ENCODE measurements at regions not wholly inside any gene's neighbourhood (a gene's known extent, or its start where the extent isn't known, plus 50 kb on each side); places are given as distances from the start of the nearest gene placed in this dataset.
"Not testable (repeated sequence)": the region's sequence is repeated elsewhere in the genome, so short reads cannot be mapped to it uniquely, and the experiment has no call there.

DNA sequence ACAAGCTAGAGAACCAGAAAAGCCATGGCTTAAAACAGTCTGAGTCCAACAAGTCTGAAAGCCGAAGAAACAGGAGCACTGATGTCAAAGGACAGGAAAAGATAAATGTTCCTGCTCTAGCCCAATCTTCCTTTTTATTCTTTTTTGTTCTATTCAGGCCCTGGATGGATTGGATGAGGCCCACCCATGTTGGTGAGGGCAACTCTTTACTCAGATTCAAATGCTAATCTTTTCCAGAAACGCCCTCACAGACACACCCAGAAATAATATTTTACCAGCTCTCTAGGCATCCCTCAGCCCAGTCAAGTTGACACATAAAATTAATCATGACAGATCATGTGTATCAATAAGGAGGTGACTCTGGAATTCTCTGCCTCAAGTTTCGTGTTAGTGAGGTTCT is 1002.7 kb downstream of the STPG2 start:
- H3K36me3 ChIP-seq (ENCODE audit: insufficient read depth, low read length) = no peaks in the 10 kb centered on the region
- H3K4me2 ChIP-seq (ENCODE audit: low read length) = no peak overlapping the region
- DNase-seq (ENCODE audit: low spot score) = no peak
- no peak overlapping the region for H3K4me3 ChIP-seq (ENCODE audit: low read depth, low read length, poor library complexity, severe bottlenecking)
- no TSS peak for BruUV-seq (replicated peaks)
- H4K20me1 ChIP-seq (ENCODE audit: insufficient read depth, low read length) = no peaks in the 10 kb centered on the region
- intact Hi-C loops (cut with micrococcal nuclease; ENCODE audit: unreplicated experiment) = no loop called here
- no peaks in the 10 kb centered on the region for H3K9me3 ChIP-seq (ENCODE audit: low read length)
- no peaks in the 10 kb centered on the region for H3K79me2 ChIP-seq (ENCODE audit: insufficient read depth, low read depth, low read length)
- POLR2A ChIA-PET = no interaction called here
- TF ChIP-seq EZH2phosphoT487 (IDR thresholded peaks at IDR 0.05; ENCODE audit: borderline replicate concordance, low read depth, low read length) = no peak
- TF ChIP-seq, protein P1, sequence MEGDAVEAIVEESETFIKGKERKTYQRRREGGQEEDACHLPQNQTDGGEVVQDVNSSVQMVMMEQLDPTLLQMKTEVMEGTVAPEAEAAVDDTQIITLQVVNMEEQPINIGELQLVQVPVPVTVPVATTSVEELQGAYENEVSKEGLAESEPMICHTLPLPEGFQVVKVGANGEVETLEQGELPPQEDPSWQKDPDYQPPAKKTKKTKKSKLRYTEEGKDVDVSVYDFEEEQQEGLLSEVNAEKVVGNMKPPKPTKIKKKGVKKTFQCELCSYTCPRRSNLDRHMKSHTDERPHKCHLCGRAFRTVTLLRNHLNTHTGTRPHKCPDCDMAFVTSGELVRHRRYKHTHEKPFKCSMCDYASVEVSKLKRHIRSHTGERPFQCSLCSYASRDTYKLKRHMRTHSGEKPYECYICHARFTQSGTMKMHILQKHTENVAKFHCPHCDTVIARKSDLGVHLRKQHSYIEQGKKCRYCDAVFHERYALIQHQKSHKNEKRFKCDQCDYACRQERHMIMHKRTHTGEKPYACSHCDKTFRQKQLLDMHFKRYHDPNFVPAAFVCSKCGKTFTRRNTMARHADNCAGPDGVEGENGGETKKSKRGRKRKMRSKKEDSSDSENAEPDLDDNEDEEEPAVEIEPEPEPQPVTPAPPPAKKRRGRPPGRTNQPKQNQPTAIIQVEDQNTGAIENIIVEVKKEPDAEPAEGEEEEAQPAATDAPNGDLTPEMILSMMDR (conservative IDR thresholded peaks at IDR 0.05; ENCODE audit: low read length) = no peak
- CTCF ChIA-PET (ENCODE audit: unreplicated experiment) = no interaction called here
- H3K9me2 ChIP-seq (ENCODE audit: insufficient read depth, low read length) = no peaks in the 10 kb centered on the region
- H3K4me1 ChIP-seq (ENCODE audit: insufficient read depth, low read length, poor library complexity, severe bottlenecking) = no peaks in the 10 kb centered on the region
- no peak overlapping the region for H3K27ac ChIP-seq (ENCODE audit: low read depth, low read length, poor library complexity, severe bottlenecking)
- H2AFZ ChIP-seq (ENCODE audit: low read length) = no peak overlapping the region

DNA sequence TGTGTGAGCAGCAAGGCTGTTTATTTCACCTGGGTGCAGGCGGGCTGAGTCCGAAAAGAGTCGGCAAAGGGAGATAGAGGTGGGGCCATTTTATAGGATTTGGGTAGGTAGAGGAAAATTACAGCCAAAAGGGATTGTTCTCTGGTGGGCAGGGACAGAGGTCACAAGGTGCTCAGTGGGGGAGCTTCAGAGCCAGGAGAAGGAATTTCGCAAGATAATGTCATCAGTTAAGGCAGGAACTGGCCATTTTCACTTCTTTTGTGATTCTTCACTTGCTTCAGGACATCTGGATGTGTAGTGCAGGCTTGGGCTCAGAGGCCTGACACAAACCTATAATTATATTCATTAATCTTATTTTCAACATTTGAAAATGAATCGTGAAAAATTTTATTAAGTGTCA is 1001.9 kb downstream of the STPG2 start:
- POLR2A ChIA-PET; H3K36me3 ChIP-seq (ENCODE audit: insufficient read depth, low read length); H3K9me3 ChIP-seq (ENCODE audit: low read length); BruUV-seq (replicated peaks); H3K4me1 ChIP-seq (ENCODE audit: insufficient read depth, low read length, poor library complexity, severe bottlenecking); H3K27ac ChIP-seq (ENCODE audit: low read depth, low read length, poor library complexity, severe bottlenecking); CTCF ChIA-PET (ENCODE audit: unreplicated experiment); H4K20me1 ChIP-seq (ENCODE audit: insufficient read depth, low read length); H3K9me2 ChIP-seq (ENCODE audit: insufficient read depth, low read length); H3K79me2 ChIP-seq (ENCODE audit: insufficient read depth, low read depth, low read length); H2AFZ ChIP-seq (ENCODE audit: low read length); H3K4me2 ChIP-seq (ENCODE audit: low read length); DNase-seq (ENCODE audit: low spot score); H3K4me3 ChIP-seq (ENCODE audit: low read depth, low read length, poor library complexity, severe bottlenecking); intact Hi-C loops (cut with micrococcal nuclease; ENCODE audit: unreplicated experiment): not testable (repeated sequence)

DNA sequence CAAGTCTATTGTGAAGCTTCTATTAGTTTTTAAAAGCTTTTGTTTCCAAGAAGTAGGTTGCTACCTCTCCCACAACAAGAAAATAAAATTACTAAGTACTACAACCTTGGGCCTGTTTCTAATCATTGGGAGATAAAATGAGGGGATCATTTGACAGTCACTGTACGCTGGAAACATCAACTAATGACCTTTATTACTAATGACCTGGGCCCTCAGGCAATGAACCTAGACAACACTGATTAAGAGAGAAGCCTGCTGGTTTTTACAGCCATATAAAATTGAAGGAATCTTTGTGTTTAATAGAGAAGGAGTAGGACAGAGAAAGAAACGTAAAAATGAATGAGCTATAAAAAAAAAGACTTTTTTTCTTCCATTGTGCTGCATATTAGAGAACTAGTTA is 1000.9 kb downstream of the STPG2 start:
- Histone ChIP-seq H3K4me3 (ENCODE audit: low read depth, low read length, poor library complexity, severe bottlenecking) (no peak overlapping the region), H3K27ac (ENCODE audit: low read depth, low read length, poor library complexity, severe bottlenecking) (no peak overlapping the region), H4K20me1 (ENCODE audit: insufficient read depth, low read length) (no peaks in the 10 kb centered on the region), H3K4me1 (ENCODE audit: insufficient read depth, low read length, poor library complexity, severe bottlenecking) (no peaks in the 10 kb centered on the region), H3K36me3 (ENCODE audit: insufficient read depth, low read length) (no peaks in the 10 kb centered on the region), H3K9me3 (ENCODE audit: low read length) (no peaks in the 10 kb centered on the region), H3K9me2 (ENCODE audit: insufficient read depth, low read length) (no peaks in the 10 kb centered on the region), H2AFZ (ENCODE audit: low read length) (no peak overlapping the region), H3K79me2 (ENCODE audit: insufficient read depth, low read depth, low read length) (no peaks in the 10 kb centered on the region), H3K4me2 (ENCODE audit: low read length) (no peak overlapping the region)
- TF ChIP-seq, protein P1 (conservative IDR thresholded peaks at IDR 0.05; ENCODE audit: low read length) = no peak
- no peak for TF ChIP-seq EZH2phosphoT487 (IDR thresholded peaks at IDR 0.05; ENCODE audit: borderline replicate concordance, low read depth, low read length)
- CTCF ChIA-PET (ENCODE audit: unreplicated experiment) = no interaction called here
- intact Hi-C loops (cut with micrococcal nuclease; ENCODE audit: unreplicated experiment) = no loop called here
- DNase-seq (ENCODE audit: low spot score) = no peak
- no TSS peak for BruUV-seq (replicated peaks)
- POLR2A ChIA-PET = no interaction called here

Measured in OCI-LY7 (cell line).